Hepatocyte (in vitro differentiated cells): ENCODE measurements at regions not wholly inside any gene's neighbourhood (a gene's known extent, or its start where the extent isn't known, plus 50 kb on each side); places are given as distances from the start of the nearest gene placed in this dataset.

Experiments used
- EZH2 ChIP-seq: fragments of 200-600 bp; sonication (generic); IDR thresholded peaks from 2 replicates; pipeline ENCODE4 v1.6.1; 2016; ENCODE audit warnings: antibody characterized with exemption, mild to moderate bottlenecking, borderline replicate concordance
- EZH2phosphoT487 ChIP-seq: fragments of 200-600 bp; sonication (generic); IDR thresholded peaks from one replicate; pipeline ENCODE4 v1.6.1; 2018; ENCODE audit warnings: antibody characterized with exemption, mild to moderate bottlenecking, low read depth, moderate library complexity; ENCODE audit not compliant: unreplicated experiment, severe bottlenecking
- TF ChIP-seq, protein P1 (sequence below): fragments of 200-600 bp; sonication (generic); IDR thresholded peaks from 2 replicates; pipeline ENCODE4 v1.5.1; 2016; ENCODE audit warnings: antibody characterized with exemption, mild to moderate bottlenecking; ENCODE audit not compliant: poor library complexity

DNA sequence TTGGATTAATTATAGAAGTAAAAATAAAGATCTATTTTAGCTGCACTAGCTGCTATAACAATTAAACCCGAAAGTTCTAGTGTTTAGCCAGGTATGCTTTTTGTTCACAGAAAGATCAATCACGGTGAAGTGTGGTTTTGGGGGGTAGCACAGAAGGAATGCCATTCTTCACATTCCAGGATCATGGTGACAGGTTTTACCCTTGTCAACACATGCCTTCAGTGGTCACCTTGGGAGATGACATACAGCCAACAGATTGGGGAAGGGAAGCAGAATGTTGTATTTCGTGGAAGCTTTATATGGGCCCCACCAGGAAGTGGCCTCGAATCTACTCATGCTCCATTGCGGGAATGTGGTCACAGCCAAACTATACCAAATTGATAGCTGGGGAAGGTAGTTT is 753.6 kb downstream of the RAPGEF2 start:
- TF ChIP-seq, protein P1, sequence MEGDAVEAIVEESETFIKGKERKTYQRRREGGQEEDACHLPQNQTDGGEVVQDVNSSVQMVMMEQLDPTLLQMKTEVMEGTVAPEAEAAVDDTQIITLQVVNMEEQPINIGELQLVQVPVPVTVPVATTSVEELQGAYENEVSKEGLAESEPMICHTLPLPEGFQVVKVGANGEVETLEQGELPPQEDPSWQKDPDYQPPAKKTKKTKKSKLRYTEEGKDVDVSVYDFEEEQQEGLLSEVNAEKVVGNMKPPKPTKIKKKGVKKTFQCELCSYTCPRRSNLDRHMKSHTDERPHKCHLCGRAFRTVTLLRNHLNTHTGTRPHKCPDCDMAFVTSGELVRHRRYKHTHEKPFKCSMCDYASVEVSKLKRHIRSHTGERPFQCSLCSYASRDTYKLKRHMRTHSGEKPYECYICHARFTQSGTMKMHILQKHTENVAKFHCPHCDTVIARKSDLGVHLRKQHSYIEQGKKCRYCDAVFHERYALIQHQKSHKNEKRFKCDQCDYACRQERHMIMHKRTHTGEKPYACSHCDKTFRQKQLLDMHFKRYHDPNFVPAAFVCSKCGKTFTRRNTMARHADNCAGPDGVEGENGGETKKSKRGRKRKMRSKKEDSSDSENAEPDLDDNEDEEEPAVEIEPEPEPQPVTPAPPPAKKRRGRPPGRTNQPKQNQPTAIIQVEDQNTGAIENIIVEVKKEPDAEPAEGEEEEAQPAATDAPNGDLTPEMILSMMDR, result no peak
- TF ChIP-seq EZH2phosphoT487 (no peak), EZH2 (no peak)
